ENCODE measurements at regions not wholly inside any gene's neighbourhood (a gene's known extent, or its start where the extent isn't known, plus 50 kb on each side); places are given as distances from the start of the nearest gene placed in this dataset.

DNA sequence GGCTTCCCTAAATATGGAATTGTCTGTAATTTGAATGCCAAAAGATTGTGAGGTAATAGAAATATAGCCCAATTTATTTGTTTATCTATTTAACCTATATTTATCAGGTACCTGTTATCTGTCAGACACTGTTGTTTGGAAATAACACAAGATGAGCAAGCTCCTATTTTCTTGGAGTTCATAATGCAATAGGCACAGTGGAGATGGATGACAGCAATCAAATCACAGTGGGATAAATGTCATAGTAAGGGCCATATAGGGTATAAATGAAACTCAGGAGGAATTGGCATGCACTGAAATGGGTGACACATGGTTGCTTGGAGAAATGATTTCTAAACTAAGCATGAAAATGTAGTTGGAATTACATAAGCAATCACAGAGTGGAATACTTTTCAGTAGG lies 761.8 kb upstream of the MBL2 start:
- Mint-ChIP-seq H3K9me3 (no peaks in the 10 kb centered on the region), H3K4me3 (no peak overlapping the region), H3K27ac (no peak overlapping the region), H3K36me3 (ENCODE audit: low read depth) (no peaks in the 10 kb centered on the region), H3K4me1 (peaks cover 7% of the 10 kb centered on the region), H3K27me3 (ENCODE audit: insufficient read depth) (no peaks in the 10 kb centered on the region)
- H3K4me3 ChIP-seq (ENCODE audit: low read length): no peak overlapping the region
- no peak overlapping the region for H3K27ac ChIP-seq (ENCODE audit: low read depth, low read length)
- TF ChIP-seq, protein P1, sequence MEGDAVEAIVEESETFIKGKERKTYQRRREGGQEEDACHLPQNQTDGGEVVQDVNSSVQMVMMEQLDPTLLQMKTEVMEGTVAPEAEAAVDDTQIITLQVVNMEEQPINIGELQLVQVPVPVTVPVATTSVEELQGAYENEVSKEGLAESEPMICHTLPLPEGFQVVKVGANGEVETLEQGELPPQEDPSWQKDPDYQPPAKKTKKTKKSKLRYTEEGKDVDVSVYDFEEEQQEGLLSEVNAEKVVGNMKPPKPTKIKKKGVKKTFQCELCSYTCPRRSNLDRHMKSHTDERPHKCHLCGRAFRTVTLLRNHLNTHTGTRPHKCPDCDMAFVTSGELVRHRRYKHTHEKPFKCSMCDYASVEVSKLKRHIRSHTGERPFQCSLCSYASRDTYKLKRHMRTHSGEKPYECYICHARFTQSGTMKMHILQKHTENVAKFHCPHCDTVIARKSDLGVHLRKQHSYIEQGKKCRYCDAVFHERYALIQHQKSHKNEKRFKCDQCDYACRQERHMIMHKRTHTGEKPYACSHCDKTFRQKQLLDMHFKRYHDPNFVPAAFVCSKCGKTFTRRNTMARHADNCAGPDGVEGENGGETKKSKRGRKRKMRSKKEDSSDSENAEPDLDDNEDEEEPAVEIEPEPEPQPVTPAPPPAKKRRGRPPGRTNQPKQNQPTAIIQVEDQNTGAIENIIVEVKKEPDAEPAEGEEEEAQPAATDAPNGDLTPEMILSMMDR (conservative IDR thresholded peaks at IDR 0.05): no peak
- no peak for DNase-seq
- H3K36me3 ChIP-seq (ENCODE audit: control insufficient read depth, insufficient read depth, low read length): no peaks in the 10 kb centered on the region
- peaks cover 5% of the 10 kb centered on the region for H3K4me1 ChIP-seq (ENCODE audit: control insufficient read depth, insufficient read depth, low read length)
- H3K27me3 ChIP-seq (ENCODE audit: control insufficient read depth, insufficient read depth, low read length, poor library complexity, severe bottlenecking): no peaks in the 10 kb centered on the region
- H3K9me3 ChIP-seq (ENCODE audit: control insufficient read depth, low read length): no peaks in the 10 kb centered on the region
- H3K9ac ChIP-seq (ENCODE audit: extremely low read depth, low read length, poor library complexity, severe bottlenecking): no peak overlapping the region

DNA sequence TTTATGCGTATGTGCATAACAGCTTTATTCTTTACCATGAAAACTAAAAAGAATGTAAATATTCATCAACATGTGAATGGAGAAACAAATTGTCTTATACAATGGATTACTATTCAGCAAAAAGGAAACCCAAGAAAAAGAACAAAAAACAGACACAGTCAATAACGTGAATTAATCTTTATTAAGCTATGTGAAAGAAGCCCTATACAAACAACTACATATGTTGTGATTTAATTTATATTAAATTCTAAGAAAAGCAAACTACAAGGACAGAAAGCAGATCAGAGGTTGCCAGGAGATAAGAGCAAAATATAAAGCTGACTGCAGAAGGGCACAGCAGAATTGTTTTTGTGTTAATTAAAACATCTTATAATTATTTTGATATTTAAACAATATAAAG lies 756.4 kb upstream of the MBL2 start:
- H3K36me3 Mint-ChIP-seq (ENCODE audit: low read depth): no peaks in the 10 kb centered on the region
- no peaks in the 10 kb centered on the region for H3K4me1 ChIP-seq (ENCODE audit: control insufficient read depth, insufficient read depth, low read length)
- TF ChIP-seq, protein P1 (conservative IDR thresholded peaks at IDR 0.05): no peak
- H3K9ac ChIP-seq (ENCODE audit: extremely low read depth, low read length, poor library complexity, severe bottlenecking): no peak overlapping the region
- no peaks in the 10 kb centered on the region for H3K4me1 Mint-ChIP-seq
- WGBS, 2 experiments (ENCODE audit: insufficient coverage in 1 of 2, insufficient read length in 1 of 2): 100% methylated on average over 1 of the region's 2 CpGs; no CpG with 5 or more reads in 1 of the 2 experiments
- no peak overlapping the region for H3K27ac Mint-ChIP-seq
- no peaks in the 10 kb centered on the region for H3K9me3 Mint-ChIP-seq
- no peak overlapping the region for H3K4me3 Mint-ChIP-seq
- H3K27me3 ChIP-seq (ENCODE audit: control insufficient read depth, insufficient read depth, low read length, poor library complexity, severe bottlenecking): no peaks in the 10 kb centered on the region
- H3K27ac ChIP-seq (ENCODE audit: low read depth, low read length): no peak overlapping the region
- no peak for DNase-seq
- no peaks in the 10 kb centered on the region for H3K27me3 Mint-ChIP-seq (ENCODE audit: insufficient read depth)
- no peaks in the 10 kb centered on the region for H3K36me3 ChIP-seq (ENCODE audit: control insufficient read depth, insufficient read depth, low read length)
- H3K4me3 ChIP-seq (ENCODE audit: low read length): no peak overlapping the region
- no peaks in the 10 kb centered on the region for H3K9me3 ChIP-seq (ENCODE audit: control insufficient read depth, low read length)

DNA sequence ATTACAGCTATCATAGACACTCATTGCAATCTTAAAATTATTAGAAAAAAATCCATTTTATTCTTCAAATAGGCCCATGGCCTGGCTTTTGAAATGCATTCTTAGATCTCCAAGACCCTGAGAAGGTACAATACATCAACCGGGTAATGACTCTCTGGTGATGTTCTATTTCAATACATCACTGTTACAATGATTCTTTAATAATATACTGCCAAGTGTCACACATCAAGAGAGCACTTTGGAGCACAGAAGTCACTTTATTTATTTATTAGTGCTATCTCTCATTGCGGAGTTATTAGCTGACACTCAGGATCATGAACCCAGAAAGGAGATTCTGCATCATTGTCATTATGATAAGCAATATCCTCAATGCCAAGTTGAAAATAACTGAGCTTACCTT lies 748.5 kb upstream of the MBL2 start:
- no peak overlapping the region for H3K4me3 ChIP-seq (ENCODE audit: low read length)
- TF ChIP-seq, protein P1 (conservative IDR thresholded peaks at IDR 0.05): no peak
- 92 to 100% methylated on average over 1 to 2 of the region's 2 CpGs for WGBS, 2 experiments (ENCODE audit: insufficient coverage in 1 of 2, insufficient read length in 1 of 2)
- Mint-ChIP-seq H3K9me3 (peaks cover 43% of the 10 kb centered on the region), H3K27ac (no peak overlapping the region), H3K4me1 (no peaks in the 10 kb centered on the region), H3K4me3 (no peak overlapping the region), H3K36me3 (ENCODE audit: low read depth) (peaks cover 10% of the 10 kb centered on the region), H3K27me3 (ENCODE audit: insufficient read depth) (no peaks in the 10 kb centered on the region)
- H3K4me1 ChIP-seq (ENCODE audit: control insufficient read depth, insufficient read depth, low read length): no peaks in the 10 kb centered on the region
- H3K9ac ChIP-seq (ENCODE audit: extremely low read depth, low read length, poor library complexity, severe bottlenecking): no peak overlapping the region
- H3K9me3 ChIP-seq (ENCODE audit: control insufficient read depth, low read length): peaks cover 60% of the 10 kb centered on the region
- H3K27ac ChIP-seq (ENCODE audit: low read depth, low read length): no peak overlapping the region
- no peaks in the 10 kb centered on the region for H3K27me3 ChIP-seq (ENCODE audit: control insufficient read depth, insufficient read depth, low read length, poor library complexity, severe bottlenecking)
- no peak for DNase-seq
- peaks cover 4% of the 10 kb centered on the region for H3K36me3 ChIP-seq (ENCODE audit: control insufficient read depth, insufficient read depth, low read length)

All from endodermal cell (in vitro differentiated cells).